Psoas muscle (tissue), 7 donors: ENCODE measurements at regions not wholly inside any gene's neighbourhood (a gene's known extent, or its start where the extent isn't known, plus 50 kb on each side); places are given as distances from the start of the nearest gene placed in this dataset.

Source experiments
- ATAC-seq, 4 donors: fragments of 200-7000 bp; cut with Tn5 transposase; one replicate each; pipeline ENCODE4 v1.9.1; 2020; ENCODE audit warnings: moderate library complexity in 3 of 4, mild to moderate bottlenecking in 2 of 4
- DNase-seq, 2 donors: peaks; one replicate each; pipeline ENCODE4 v3.0.0-alpha.2; 2020
- H3K27ac ChIP-seq: fragments of 200-600 bp; one replicate; pipeline ENCODE4 v1.8.0; 2022
- H3K27me3 ChIP-seq, 3 donors: fragments of 200-600 bp in 1 of 3; one replicate each; pipeline versions ENCODE4 v1.6.1 to v1.8.0; 2013 to 2022; ENCODE audit warnings: low read length in 2 of 3, mild to moderate bottlenecking in 2 of 3, moderate library complexity in 1 of 3; ENCODE audit not compliant: insufficient read depth in 3 of 3
- H3K36me3 ChIP-seq, 2 donors: fragments of 200-600 bp in 1 of 2; one replicate each; pipeline versions ENCODE4 v1.6.1 to v1.8.0; 2013 to 2022; ENCODE audit warnings: low read depth in 1 of 2, mild to moderate bottlenecking in 1 of 2, moderate library complexity in 1 of 2; ENCODE audit not compliant: insufficient read depth in 1 of 2
- H3K4me1 ChIP-seq: fragments of 200-600 bp; one replicate; pipeline ENCODE4 v1.8.0; 2022
- H3K4me3 ChIP-seq: fragments of 200-600 bp; one replicate; pipeline ENCODE4 v1.8.0; 2022; ENCODE audit warnings: mild to moderate bottlenecking
- H3K9me3 ChIP-seq: fragments of 200-600 bp; one replicate; pipeline ENCODE4 v1.8.0; 2022
- CTCF ChIP-seq: fragments of 200-600 bp; IDR thresholded peaks from one replicate; pipeline ENCODE4 v1.8.0; 2022; ENCODE audit warnings: antibody characterized with exemption
- WGBS, 3 donors: extraction: QIAGEN DNeasy Blood & Tissue Kit; methylation state at CpG; one replicate each; pipeline versions ENCODE4 v1.1.6 to v1.1.7; 2013; 5-methylcytosine and 5-hydroxymethylcytosine counted together
- intact Hi-C, 2 donors: fragments of 100-400 bp; cut with DNase I; formaldehyde crosslinking; loops; one replicate each; pipeline versions ENCODE4 v1.11.0 to v1.14.2; 2022
- donor health status: healthy with polysubstance abuse.
- donor health status: DM: no; HTN: no; CAD: no; lungs with moderate emphysema.
- donor health status: Bipolar disorder and iron deficiency.
- donor health status: healthy.
- donor health status: DM: yes; HTN: yes; CAD: no.
- donor health status: DM: no; HTN: no; CAD: no.
- donor health status: DM: yes; HTN: yes; CAD: no.

- ATAC-seq (no peak), DNase-seq (no peak)
- Histone ChIP-seq H3K36me3 (no peaks in the 10 kb centered on the region), H3K9me3 (no peaks in the 10 kb centered on the region), H3K4me3 (no peak overlapping the region), H3K27ac (no peak overlapping the region), H3K4me1 (no peaks in the 10 kb centered on the region), H3K27me3 (no peaks in the 10 kb centered on the region)
- no peak for TF ChIP-seq CTCF
- intact Hi-C loops: no loop called here
Measured at GRCh38 chr21:21851205-21851604, 853.0 kb downstream of the NCAM2 start.

GRCh38 chr21:21851657-21852056, 853.4 kb downstream of the NCAM2 start:
- no peak overlapping the region for H3K4me3 ChIP-seq
- no peak for DNase-seq
- H3K27ac ChIP-seq: no peak overlapping the region
- intact Hi-C loops: no loop called here
- no peaks in the 10 kb centered on the region for H3K36me3 ChIP-seq
- H3K4me1 ChIP-seq: no peaks in the 10 kb centered on the region
- no peak for TF ChIP-seq CTCF
- H3K9me3 ChIP-seq: no peaks in the 10 kb centered on the region
- H3K27me3 ChIP-seq: no peaks in the 10 kb centered on the region
- WGBS, 3 donors: 32 to 43% (median 32%) methylated on average over 3 of the region's 3 CpGs
- no peak for ATAC-seq

GRCh38 chr21:21858502-21859334, 860.5 kb downstream of the NCAM2 start:
- DNase-seq (no peak), ATAC-seq (no peak)
- TF ChIP-seq CTCF: no peak
- Histone ChIP-seq H3K4me1 (no peaks in the 10 kb centered on the region), H3K36me3 (no peaks in the 10 kb centered on the region), H3K4me3 (no peak overlapping the region), H3K27me3 (no peaks in the 10 kb centered on the region), H3K27ac (no peak overlapping the region), H3K9me3 (no peaks in the 10 kb centered on the region)
- intact Hi-C loops: no loop called here
- 87 to 91% (median 90%) methylated on average over 3 of the region's 3 CpGs for WGBS, 3 donors

GRCh38 chr21:21860888-21861287, 862.7 kb downstream of the NCAM2 start:
- Histone ChIP-seq H3K9me3 (no peaks in the 10 kb centered on the region), H3K36me3 (no peaks in the 10 kb centered on the region), H3K27ac (no peak overlapping the region), H3K4me3 (no peak overlapping the region), H3K4me1 (no peaks in the 10 kb centered on the region), H3K27me3 (no peaks in the 10 kb centered on the region)
- DNase-seq: no peak
- no peak for ATAC-seq
- intact Hi-C loops: no loop called here
- 23 to 35% (median 33%) methylated on average over 2 of the region's 2 CpGs for WGBS, 3 donors
- TF ChIP-seq CTCF: no peak

- no peak overlapping the region for H3K27ac ChIP-seq
Measured at GRCh38 chr21:21864321-21864840, 866.2 kb downstream of the NCAM2 start.

More at GRCh38 chr21:21864321-21864840, 866.2 kb downstream of the NCAM2 start:
- ATAC-seq: no peak
- DNase-seq: no peak
- Histone ChIP-seq H3K9me3 (no peaks in the 10 kb centered on the region), H3K27me3 (no peaks in the 10 kb centered on the region), H3K4me3 (no peak overlapping the region), H3K36me3 (no peaks in the 10 kb centered on the region), H3K4me1 (no peaks in the 10 kb centered on the region)
- 68 to 72% (median 71%) methylated on average over 4 of the region's 4 CpGs for WGBS, 3 donors
- TF ChIP-seq CTCF: no peak
- intact Hi-C loops: no loop called here
